HFF-Myc (cell line): ENCODE measurements at regions not wholly inside any gene's neighbourhood (a gene's known extent, or its start where the extent isn't known, plus 50 kb on each side); places are given as distances from the start of the nearest gene placed in this dataset.

Experiments used
- DNase-seq: peaks from one replicate; pipeline ENCODE4 v3.0.0-alpha.2; 2011; ENCODE audit warnings: low read depth; ENCODE audit errors: extremely low read depth
- H3K4me3 ChIP-seq: replicated peaks from 2 replicates; pipeline ENCODE4 v1.5.1; 2011; ENCODE audit warnings: low read depth, mild to moderate bottlenecking, control low read depth, low read length
- CTCF ChIP-seq: IDR thresholded peaks from 2 replicates; pipeline ENCODE4 v1.5.1; 2012; ENCODE audit warnings: mild to moderate bottlenecking, low read depth, low read length, control low read depth; ENCODE audit errors: missing control alignments

DNA sequence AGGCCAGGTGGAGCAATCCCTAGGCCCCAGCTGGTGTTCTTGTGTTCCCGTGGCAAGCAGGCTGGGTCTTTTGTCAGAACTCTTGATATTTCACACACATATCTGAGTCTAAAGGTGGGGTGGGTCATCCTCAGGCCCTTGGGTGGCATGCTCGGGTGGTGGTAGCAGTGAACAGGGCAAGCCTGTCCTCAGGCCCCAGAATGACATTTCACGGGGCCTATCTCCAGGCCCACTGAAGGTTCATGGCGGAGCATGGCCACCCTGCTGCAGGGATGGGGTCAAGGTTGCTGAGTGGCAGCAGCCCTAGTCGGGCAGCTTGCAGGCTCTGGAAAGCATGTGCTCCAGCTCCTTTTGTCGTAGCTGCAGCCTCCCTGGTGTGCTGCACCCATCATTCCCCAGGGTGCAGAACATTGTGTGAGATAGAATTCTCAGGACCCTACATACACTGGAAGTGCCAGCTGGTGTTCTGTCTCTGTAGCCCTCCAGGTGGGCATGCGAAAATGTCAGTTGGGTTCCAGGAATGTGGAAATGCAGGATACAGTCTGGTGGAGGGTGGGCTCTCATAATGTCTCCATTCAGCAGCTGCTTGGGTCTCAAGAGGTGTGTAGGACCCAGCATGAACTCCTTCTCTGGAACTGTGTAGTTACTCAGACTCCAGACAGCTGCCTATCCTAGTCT lies 1571.8 kb downstream of the STIM2 start:
- H3K4me3 ChIP-seq = no peak overlapping the region
- TF ChIP-seq CTCF = no peak
- no peak for DNase-seq

DNA sequence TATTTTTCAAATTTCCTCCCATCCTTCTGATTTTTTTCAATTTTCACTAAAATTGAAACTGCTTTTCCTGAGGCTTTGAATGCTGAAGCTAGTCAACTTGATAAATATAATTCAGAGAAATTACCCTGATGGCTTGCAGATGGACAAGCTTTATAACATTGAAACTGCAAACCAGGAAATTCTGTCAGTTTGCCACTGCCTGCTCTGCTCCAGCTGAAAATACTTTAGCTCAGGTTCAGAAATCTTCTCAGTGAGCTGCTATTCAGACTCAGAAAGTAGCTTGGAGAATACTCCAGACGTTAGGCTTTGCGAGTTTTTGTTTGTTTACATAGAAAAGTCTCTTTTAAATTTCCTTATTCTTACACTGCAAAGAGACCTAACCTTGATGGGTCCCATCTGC lies 1574.7 kb downstream of the STIM2 start:
- no peak for DNase-seq
- no peak for TF ChIP-seq CTCF
- no peak overlapping the region for H3K4me3 ChIP-seq

- no peak overlapping the region for H3K4me3 ChIP-seq
- no peak for TF ChIP-seq CTCF
- DNase-seq = no peak
Observed at GRCh38 chr4:28436191-28437080, 1575.8 kb downstream of the STIM2 start.

GRCh38 chr4:28443371-28443770 lies 1582.7 kb downstream of the STIM2 start:
- H3K4me3 ChIP-seq = no peak overlapping the region
- TF ChIP-seq CTCF = no peak
- no peak for DNase-seq

GRCh38 chr4:28443801-28444412 lies 1583.3 kb downstream of the STIM2 start:
- peak; percentile 3 for DNase-seq
- no peak overlapping the region for H3K4me3 ChIP-seq
- no peak for TF ChIP-seq CTCF

DNA sequence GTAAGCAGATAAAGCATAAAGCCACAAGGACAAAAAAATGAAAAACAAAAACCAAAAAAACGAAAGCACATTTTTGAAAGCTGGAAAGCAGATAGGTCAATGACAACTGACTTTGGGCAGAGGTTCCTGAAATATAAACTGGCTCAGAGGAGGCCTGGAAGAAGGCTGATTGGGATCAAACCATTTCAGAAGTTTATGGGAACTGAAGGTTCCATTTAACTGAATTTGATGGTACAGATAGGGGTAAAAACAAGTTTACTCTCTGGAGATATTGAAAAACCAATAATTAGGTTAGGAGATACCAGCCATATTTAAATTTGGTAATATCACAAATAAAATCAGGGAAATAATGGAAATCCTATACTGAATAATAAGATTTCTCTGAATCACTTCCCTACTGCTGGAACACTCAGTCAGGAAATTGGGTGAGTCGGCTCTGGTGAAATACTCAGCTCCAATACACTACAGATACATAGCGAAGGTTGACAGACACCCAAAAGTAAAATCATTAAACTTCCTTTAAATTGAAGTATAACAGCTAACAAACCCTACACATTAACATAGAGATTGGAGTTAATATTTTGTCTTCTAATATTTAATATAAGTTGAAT lies 1584.3 kb downstream of the STIM2 start:
- no peak for TF ChIP-seq CTCF
- no peak overlapping the region for H3K4me3 ChIP-seq
- no peak for DNase-seq
